ENCODE measurements at regions not wholly inside any gene's neighbourhood (a gene's known extent, or its start where the extent isn't known, plus 50 kb on each side); places are given as distances from the start of the nearest gene placed in this dataset.

DNA sequence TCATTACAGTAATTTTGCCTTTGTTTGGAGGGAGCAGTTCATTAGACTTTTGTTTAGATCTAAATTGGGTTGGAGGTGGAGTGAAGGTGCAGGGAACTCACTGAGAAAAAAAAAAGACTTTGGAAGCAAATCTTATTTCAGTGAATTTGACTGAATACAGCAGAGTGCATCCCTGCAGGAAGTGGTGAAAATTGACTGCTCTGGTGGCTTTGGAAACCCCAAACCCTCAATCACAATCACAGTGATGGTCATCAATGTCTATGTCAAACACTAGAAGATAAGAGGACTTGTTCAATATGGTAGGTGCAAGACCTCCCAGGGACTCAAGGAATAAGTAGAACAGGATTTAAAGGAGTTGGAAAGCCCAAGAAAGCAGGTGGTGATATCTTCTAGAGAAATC is 76.0 kb upstream of the RASA1 start:
- no peaks in the 10 kb centered on the region for H3K36me3 ChIP-seq (ENCODE audit: insufficient read depth, low read length)

DNA sequence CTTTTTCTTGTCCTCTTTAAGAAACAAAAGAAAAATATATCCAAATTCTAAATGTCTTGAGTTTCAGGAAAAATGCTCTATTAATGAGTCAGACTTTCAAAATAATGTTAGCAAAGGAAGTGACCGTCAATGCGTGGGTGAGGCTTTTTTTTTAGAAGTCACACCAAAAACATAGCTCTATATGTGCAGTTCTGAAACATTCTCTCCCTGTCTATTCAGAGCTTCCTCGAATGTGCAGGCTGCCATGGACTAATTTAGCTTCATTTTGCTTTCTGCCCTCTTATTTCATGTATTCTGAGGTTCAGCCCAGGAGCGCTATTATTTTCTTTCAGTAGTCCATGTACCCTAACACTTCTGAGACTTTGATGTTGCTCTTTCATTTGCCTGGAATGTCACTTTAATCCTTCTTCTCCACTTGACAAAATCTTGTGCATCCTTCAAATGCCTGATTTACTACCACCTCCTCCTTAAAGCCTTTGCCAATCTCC is 72.5 kb upstream of the RASA1 start:
- H3K9ac ChIP-seq (ENCODE audit: low read length): no peak overlapping the region
- no peak overlapping the region for H3K4me2 ChIP-seq (ENCODE audit: low read length)
- no peaks in the 10 kb centered on the region for H4K20me1 ChIP-seq (ENCODE audit: insufficient read depth)

More for the DNA sequence above, 76.0 kb upstream of the RASA1 start:
- Histone ChIP-seq H3K9me2 (ENCODE audit: insufficient read depth, low read length) (no peaks in the 10 kb centered on the region), H2AFZ (ENCODE audit: low read depth, low read length) (no peak overlapping the region), H3K79me2 (replicated peaks; ENCODE audit: insufficient read depth, low read length) (no peaks in the 10 kb centered on the region), H3K27me3 (ENCODE audit: insufficient read depth, low read depth, low read length) (no peaks in the 10 kb centered on the region), H3K9ac (ENCODE audit: low read length) (no peak overlapping the region), H3K27ac (ENCODE audit: low read length) (no peak overlapping the region), H4K20me1 (ENCODE audit: insufficient read depth) (no peaks in the 10 kb centered on the region), H3F3A (ENCODE audit: insufficient read depth, low read length, poor library complexity, severe bottlenecking) (no peaks in the 10 kb centered on the region), H3K4me2 (ENCODE audit: low read length) (no peak overlapping the region), H3K4me3 (ENCODE audit: low read length) (no peak overlapping the region), H3K9me3 (ENCODE audit: low read length) (no peaks in the 10 kb centered on the region)
- TF ChIP-seq EP300 (conservative IDR thresholded peaks at IDR 0.05; ENCODE audit: poor library complexity, severe bottlenecking) (no peak), EZH2 (IDR thresholded peaks at IDR 0.05; ENCODE audit: borderline replicate concordance, insufficient read depth, low read length, poor library complexity, severe bottlenecking) (no peak), TAF1 (IDR thresholded peaks at IDR 0.05; ENCODE audit: low read depth) (no peak), RAD21 (conservative IDR thresholded peaks at IDR 0.05) (no peak), POLR2AphosphoS5 (IDR thresholded peaks at IDR 0.05) (no peak), SMC3 (conservative IDR thresholded peaks at IDR 0.05; ENCODE audit: poor library complexity) (no peak), MXI1 (conservative IDR thresholded peaks at IDR 0.05; ENCODE audit: poor library complexity, severe bottlenecking) (no peak)
- TF ChIP-seq, protein P1, sequence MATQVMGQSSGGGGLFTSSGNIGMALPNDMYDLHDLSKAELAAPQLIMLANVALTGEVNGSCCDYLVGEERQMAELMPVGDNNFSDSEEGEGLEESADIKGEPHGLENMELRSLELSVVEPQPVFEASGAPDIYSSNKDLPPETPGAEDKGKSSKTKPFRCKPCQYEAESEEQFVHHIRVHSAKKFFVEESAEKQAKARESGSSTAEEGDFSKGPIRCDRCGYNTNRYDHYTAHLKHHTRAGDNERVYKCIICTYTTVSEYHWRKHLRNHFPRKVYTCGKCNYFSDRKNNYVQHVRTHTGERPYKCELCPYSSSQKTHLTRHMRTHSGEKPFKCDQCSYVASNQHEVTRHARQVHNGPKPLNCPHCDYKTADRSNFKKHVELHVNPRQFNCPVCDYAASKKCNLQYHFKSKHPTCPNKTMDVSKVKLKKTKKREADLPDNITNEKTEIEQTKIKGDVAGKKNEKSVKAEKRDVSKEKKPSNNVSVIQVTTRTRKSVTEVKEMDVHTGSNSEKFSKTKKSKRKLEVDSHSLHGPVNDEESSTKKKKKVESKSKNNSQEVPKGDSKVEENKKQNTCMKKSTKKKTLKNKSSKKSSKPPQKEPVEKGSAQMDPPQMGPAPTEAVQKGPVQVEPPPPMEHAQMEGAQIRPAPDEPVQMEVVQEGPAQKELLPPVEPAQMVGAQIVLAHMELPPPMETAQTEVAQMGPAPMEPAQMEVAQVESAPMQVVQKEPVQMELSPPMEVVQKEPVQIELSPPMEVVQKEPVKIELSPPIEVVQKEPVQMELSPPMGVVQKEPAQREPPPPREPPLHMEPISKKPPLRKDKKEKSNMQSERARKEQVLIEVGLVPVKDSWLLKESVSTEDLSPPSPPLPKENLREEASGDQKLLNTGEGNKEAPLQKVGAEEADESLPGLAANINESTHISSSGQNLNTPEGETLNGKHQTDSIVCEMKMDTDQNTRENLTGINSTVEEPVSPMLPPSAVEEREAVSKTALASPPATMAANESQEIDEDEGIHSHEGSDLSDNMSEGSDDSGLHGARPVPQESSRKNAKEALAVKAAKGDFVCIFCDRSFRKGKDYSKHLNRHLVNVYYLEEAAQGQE (IDR thresholded peaks at IDR 0.05; ENCODE audit: borderline replicate concordance): no peak
- TF ChIP-seq, protein P2, sequence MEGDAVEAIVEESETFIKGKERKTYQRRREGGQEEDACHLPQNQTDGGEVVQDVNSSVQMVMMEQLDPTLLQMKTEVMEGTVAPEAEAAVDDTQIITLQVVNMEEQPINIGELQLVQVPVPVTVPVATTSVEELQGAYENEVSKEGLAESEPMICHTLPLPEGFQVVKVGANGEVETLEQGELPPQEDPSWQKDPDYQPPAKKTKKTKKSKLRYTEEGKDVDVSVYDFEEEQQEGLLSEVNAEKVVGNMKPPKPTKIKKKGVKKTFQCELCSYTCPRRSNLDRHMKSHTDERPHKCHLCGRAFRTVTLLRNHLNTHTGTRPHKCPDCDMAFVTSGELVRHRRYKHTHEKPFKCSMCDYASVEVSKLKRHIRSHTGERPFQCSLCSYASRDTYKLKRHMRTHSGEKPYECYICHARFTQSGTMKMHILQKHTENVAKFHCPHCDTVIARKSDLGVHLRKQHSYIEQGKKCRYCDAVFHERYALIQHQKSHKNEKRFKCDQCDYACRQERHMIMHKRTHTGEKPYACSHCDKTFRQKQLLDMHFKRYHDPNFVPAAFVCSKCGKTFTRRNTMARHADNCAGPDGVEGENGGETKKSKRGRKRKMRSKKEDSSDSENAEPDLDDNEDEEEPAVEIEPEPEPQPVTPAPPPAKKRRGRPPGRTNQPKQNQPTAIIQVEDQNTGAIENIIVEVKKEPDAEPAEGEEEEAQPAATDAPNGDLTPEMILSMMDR (IDR thresholded peaks at IDR 0.05; ENCODE audit: poor library complexity, severe bottlenecking): no peak

More for the DNA sequence above, 72.5 kb upstream of the RASA1 start:
- no peak for TF ChIP-seq EP300 (conservative IDR thresholded peaks at IDR 0.05; ENCODE audit: poor library complexity, severe bottlenecking)
- TF ChIP-seq, protein P1 (IDR thresholded peaks at IDR 0.05; ENCODE audit: borderline replicate concordance): no peak
- no peak for TF ChIP-seq POLR2AphosphoS5 (IDR thresholded peaks at IDR 0.05)
- no peak for TF ChIP-seq SMC3 (conservative IDR thresholded peaks at IDR 0.05; ENCODE audit: poor library complexity)
- no peak for TF ChIP-seq RAD21 (conservative IDR thresholded peaks at IDR 0.05)
- no peak for TF ChIP-seq TAF1 (IDR thresholded peaks at IDR 0.05; ENCODE audit: low read depth)
- TF ChIP-seq, protein P2 (IDR thresholded peaks at IDR 0.05; ENCODE audit: poor library complexity, severe bottlenecking): no peak
- TF ChIP-seq EZH2 (IDR thresholded peaks at IDR 0.05; ENCODE audit: borderline replicate concordance, insufficient read depth, low read length, poor library complexity, severe bottlenecking): no peak
- no peak for TF ChIP-seq MXI1 (conservative IDR thresholded peaks at IDR 0.05; ENCODE audit: poor library complexity, severe bottlenecking)
- no peaks in the 10 kb centered on the region for H3K27me3 ChIP-seq (ENCODE audit: insufficient read depth, low read depth, low read length)
- no peaks in the 10 kb centered on the region for H3K9me3 ChIP-seq (ENCODE audit: low read length)
- H3K27ac ChIP-seq (ENCODE audit: low read length): no peak overlapping the region
- no peak overlapping the region for H2AFZ ChIP-seq (ENCODE audit: low read depth, low read length)
- no peaks in the 10 kb centered on the region for H3K9me2 ChIP-seq (ENCODE audit: insufficient read depth, low read length)
- no peaks in the 10 kb centered on the region for H3K36me3 ChIP-seq (ENCODE audit: insufficient read depth, low read length)
- H3K79me2 ChIP-seq (replicated peaks; ENCODE audit: insufficient read depth, low read length): no peaks in the 10 kb centered on the region
- H3F3A ChIP-seq (ENCODE audit: insufficient read depth, low read length, poor library complexity, severe bottlenecking): no peaks in the 10 kb centered on the region
- no peak overlapping the region for H3K4me3 ChIP-seq (ENCODE audit: low read length)

All from neural cell (in vitro differentiated cells).